ENCODE measurements at regions not wholly inside any gene's neighbourhood (a gene's known extent, or its start where the extent isn't known, plus 50 kb on each side); places are given as distances from the start of the nearest gene placed in this dataset.

DNA sequence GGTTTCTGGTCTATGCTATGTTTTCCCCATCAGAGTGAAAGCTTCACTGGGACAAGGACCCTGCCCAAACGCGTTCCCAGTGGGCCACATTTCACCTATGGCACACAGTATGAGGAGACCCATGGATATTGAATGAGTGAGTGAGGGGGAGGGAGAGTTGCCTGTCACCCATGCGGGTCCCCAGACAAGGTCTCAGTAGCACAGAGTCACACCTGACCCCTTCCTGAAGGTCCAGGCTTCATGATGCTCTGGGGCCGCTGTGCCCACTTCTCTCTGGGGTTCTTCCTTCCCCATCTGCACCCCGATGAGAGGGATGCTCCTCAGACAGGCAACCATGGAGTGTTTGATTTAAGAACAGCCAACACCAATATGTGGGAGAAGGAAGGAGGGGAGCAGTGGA, 72.3 kb upstream of the CSF3R start:
- no peak for DNase-seq (ENCODE audit: low read depth in 2 of 2)

DNA sequence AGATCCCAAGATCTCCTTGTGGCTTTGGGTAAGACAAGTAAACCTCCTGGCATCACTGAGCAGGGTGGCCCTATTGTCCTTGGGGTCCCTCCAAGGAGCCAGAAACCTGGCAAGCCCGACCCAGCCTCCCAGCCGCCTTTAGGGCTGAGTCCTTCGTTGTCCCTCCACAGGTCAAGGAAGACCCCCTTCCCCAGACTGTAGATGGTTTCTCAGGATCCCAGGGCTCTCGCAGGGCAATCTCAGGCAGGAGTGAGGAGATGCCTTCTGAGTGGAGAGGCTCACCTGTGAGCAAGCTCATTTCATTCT, 71.6 kb upstream of the CSF3R start:
- DNase-seq (ENCODE audit: low read depth in 2 of 2), result no peak

DNA sequence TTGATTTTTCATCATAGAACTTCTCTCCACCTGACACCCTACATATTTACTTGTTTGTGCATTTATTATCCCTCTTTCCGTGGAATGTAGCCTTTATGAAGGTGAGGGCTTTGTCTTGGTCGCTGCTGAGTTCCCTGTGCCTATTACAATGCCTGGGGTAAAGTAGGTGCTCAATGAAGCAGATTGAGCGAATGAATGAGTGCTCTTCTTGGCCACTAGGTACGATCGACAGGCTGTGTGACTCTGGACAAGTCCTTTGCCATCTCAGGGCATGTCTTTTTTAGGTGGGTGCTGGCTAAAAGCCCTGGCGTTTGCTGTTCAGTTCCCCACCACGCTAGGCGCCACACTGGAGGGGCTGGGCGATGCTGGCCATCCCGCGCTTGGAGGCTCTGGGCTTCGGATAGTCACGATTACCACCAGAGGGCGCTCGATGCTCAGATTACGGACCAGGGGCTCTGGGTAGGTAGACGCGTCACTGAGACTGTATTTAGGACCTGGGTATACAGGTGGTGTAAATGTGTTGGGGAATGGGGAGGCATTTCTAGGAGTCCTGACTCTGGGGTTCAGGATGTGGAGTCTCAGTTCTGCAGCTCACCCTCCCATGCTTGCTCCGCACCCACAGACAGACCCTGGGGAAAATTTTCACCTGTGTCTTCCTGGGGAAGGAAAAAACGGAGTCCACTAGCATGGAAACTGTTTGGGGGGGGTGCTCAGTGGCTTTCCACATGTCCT, 71.0 kb upstream of the CSF3R start:
- DNase-seq (ENCODE audit: low read depth in 2 of 2), result peak; percentile 19 to 37

DNA sequence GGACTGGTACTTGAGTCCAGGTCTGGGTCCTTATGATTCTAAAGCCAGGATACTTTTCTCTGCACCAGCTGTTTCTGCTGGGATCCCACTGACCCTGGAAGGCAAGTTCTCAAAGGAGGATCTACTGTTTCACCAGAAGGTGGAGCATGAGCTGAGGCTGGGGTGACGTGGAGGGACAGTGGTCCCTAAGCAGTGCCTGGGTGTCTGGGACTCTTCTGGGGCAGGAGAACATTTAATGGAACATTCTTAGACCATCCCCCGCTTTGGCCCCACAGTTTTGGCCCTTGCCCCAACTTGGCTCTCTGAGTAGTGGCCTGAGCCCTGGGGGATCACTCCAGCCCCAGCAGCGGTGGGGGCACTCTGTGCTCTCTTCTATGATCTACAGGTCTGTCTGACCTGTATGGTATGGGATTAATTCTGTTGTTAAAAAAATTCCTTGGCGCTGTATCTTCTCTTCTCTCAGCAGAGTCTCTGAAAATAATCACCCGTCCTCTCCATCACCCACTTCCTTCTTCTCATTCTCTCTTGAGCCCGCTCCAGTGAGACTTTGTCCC, 60.3 kb upstream of the CSF3R start:
- DNase-seq (ENCODE audit: low read depth in 2 of 2), result no peak

DNA sequence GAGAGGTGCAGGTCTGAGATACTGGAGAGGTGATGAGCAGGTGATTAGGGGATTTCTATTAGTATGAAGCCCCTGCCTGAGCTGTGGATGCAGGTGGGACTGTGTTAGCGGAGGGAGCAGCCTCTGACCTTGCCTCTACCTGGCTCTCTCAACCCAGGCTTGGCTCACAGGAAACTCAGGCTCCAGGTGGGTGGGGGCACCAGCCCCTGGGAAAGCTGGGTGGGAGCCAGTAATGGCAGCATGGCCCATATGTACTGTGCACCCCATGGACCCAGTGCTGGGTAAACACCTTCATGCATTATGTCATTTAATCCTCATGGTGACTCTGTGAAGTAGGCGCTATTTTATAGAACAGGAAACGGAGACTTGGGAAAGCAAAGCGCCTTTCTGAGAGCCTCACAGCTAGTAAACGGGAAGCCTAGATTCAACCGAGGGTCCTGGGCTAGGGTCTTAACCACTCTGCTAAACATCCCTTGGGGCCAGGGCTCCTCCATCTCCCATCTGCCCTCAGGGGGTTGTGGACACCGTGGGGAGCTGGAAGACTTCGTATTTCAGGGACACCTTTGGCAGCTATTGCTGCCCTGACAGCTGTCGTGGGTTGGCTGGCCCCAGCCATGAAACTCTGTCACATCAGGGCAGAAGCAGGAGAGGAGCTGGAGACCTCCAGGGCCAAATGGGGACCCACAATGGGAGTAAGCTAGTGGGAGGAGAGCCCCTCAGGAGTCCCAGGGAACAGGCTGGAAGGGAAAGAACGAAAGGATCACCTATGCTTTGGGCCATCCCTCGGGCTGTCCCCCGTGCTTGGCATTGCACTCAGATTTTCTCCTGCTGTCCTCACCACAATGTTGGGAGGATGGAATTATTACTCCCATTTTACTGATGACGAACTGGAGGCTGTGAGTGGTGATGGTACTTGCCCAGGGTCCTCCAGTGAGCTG, 59.6 kb upstream of the CSF3R start:
- no peak for DNase-seq (ENCODE audit: low read depth in 2 of 2)

DNA sequence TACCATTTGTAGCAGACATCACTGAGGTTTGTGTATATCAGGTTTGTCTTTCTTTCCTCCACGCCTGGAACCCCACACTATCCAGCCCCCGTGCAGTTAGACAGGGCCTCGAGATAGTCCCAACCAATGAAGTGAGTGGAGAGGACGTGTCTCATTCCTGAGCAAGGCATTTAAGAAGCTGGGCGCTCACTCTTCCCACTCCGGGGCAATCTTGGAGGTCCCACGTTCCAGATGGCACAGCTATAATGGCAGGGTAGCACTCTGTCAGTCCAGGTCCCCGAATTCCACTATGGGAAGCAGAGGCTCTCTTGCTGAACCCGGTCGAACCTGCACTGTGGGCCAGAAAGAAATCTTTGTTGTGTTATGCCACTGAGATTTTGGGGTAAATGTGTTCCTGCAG, 57.3 kb upstream of the CSF3R start:
- no peak for DNase-seq (ENCODE audit: low read depth in 2 of 2)

DNA sequence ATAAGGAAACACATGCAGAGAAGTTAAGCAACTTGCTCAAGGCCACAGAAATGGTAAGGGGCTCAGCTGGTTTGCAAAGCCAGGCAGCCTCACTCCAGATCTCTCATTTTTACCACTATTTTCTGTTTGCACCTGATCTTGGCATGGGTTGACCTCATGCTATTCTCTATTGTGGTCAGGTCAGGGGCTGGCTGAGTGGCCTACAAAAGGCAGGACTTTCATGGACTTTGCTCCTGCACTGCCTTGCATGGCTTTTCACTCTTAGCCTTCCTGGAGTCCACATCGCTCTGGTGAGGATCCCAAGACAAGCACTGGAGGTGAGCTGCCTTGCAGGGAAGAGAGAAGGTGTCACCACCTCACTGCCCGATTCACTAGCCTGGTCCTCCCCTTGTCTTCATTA, 56.8 kb upstream of the CSF3R start:
- no peak for DNase-seq (ENCODE audit: low read depth in 2 of 2)

DNA sequence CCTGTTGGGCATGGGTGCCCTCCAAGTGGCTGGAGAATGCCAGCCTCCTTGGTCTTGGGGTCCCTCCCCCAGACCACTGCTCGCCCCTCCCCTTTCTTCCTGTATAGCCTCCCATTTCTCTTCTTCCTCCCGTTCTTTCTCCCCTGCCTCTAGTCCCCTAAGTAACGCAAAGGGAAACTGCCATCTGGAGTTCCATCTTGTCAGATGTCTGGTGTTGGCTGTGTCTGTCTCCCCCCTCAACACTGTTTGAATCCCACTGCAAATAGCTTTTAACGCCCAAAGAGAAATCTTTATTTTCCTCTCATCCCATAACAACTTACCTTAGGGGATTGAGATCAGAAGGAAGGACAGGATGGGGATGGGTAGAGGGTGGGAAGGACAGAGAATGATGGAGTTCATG, 55.3 kb upstream of the CSF3R start:
- no peak for DNase-seq (ENCODE audit: low read depth in 2 of 2)

DNA sequence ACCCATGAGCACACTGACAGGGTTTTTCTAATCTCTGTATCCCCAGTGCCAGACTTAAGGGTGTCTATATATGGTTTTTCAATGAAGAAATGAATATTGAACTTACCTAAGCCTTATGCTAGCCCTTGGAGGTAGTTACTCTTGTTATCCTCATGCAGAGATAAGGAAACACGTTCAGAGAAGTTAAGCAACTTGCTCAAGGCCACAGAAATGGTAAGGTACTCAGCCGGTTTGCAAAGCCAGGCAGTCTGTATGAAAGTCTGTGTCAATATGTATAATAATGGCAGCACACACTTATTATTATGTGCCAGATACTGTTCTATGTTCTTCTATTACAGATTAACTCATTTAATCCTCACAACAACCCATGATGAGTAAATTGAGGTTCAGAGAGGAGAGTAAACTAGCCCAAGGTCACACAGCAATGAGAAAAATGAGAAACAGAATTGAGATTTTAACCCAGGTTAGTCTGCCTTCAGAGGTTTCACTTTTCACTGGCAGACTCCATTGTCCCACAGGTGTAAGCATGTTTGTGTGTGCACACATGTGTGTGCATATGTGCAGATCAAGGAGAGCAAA, 54.6 kb upstream of the CSF3R start:
- DNase-seq (ENCODE audit: low read depth in 2 of 2), result no peak

DNA sequence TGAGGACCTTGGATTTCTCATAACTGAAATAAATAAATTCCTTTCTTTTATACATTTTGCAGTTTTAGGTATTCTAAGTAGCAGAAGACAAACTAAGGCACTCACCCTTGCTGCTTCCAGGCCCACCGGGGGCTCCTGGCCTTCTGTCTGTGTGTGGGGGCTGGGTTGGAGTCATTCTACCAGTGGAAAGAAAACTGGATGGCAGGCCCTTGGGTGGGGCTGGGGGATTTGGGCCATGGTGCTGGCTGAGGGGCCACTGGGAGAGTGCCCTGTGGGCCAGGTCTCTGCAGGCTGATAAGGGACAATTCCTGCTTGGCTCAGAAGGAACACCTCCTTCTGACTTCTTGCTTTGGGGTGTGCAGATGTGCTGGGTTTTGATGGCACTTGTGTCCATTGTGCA, 54.0 kb upstream of the CSF3R start:
- DNase-seq (ENCODE audit: low read depth in 2 of 2), result no peak

DNA sequence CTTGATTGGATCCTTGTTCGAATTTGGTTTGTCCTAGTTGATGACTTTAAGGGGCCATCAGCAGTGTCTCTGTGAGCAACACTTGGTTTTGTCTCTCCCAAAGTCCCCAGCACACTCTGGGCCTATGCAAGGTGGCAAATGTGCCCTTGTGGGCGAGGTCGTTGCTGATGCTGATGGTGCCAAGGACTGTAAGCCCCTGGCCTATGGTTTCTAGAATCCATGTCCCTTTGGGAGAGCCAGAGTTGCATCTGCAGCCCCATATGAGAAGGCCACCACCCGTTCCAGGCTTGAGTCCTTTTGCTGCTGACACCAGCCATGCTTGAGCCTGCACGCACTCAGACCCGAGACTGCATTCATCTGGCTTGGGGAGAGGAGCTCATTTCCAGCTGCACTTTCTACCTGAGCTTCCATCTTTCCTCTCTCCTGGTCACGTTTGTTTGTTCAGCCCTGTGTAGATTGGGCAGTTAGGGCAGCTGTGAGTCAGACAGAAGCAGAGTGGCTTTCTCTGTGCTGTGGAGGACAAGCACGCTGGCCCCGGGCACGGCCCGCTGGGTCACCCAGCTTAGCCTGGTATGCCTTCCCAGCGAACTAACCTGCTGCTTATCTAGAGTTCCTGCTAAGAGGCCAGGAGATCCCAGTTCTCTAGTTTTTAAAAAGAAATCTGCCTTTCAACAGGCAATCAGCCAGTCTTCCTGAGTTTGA, 52.1 kb upstream of the CSF3R start:
- no peak for DNase-seq (ENCODE audit: low read depth in 2 of 2)

DNA sequence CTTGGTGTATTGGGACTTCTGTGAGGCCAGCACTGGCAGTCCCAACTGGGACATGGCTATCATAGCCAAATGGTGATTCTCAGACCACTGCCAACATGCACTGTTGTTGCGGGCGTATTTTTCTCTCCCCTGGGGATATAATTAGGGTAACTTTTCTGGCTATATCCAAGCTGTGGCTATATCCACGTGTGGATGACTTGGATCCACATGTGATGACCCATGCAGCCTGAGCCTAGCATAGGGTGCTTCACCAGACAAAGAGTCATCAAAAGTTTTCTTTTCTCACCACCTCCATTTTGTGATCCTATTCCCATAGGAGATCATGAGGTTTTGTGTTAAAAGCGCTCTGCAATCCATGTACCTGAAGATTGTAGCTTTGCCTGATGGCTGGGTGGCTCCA, 51.2 kb upstream of the CSF3R start:
- DNase-seq (ENCODE audit: low read depth in 2 of 2), result no peak

DNA sequence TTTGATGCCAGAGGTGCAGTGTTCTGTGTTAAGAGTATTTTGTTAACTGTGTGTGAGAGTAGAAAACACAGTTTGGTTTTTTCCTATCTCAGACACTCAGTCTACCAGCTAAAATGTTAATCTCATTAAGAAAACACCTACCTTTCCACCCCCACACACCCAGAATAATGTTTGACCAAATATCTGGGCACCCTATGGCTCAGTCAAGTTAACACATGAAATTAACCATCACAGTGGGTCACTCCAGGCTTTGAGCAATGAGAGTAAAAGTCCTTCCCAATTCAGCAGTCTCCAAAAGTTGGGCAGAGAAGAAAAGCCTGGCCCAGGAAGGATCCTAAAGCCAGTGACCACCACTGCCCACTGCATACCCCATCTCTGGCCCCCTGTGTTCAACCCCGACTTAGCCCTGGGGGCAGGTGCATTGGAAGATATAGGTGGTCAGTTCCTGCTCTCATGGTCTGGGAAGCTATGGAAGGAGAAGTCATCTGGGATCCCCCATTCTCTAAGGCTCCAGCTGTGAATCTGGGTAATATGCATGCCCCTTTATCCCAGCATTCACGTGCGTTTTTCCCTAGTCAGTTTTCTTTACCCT, 50.2 kb upstream of the CSF3R start:
- no peak for DNase-seq (ENCODE audit: low read depth in 2 of 2)
